OCI-LY1 (cell line): ENCODE measurements at regions not wholly inside any gene's neighbourhood (a gene's known extent, or its start where the extent isn't known, plus 50 kb on each side); places are given as distances from the start of the nearest gene placed in this dataset.

ENCODE experiments used
- H2AFZ ChIP-seq: fragments of 200-600 bp; sonication (generic), shearing (Covaris generic); 2 replicates; pipeline ENCODE4 v1.6.0; 2014; ENCODE audit warnings: antibody characterized with exemption, mild to moderate bottlenecking, low read length
- H3F3A ChIP-seq: fragments of 200-600 bp; sonication (generic), shearing (Covaris generic); 2 replicates; pipeline ENCODE4 v1.6.0; 2014; ENCODE audit warnings: mild to moderate bottlenecking, antibody characterized with exemption, low read length, moderate library complexity; ENCODE audit not compliant: insufficient read depth
- H3K27ac ChIP-seq: fragments of 200-600 bp; sonication (generic); 2 replicates; pipeline ENCODE4 v1.5.1; 2014; ENCODE audit warnings: low read length, mixed run types, mild to moderate bottlenecking, low read depth; ENCODE audit not compliant: poor library complexity, severe bottlenecking
- H3K27me3 ChIP-seq: fragments of 200-600 bp; sonication (generic); 2 replicates; pipeline ENCODE4 v1.6.0; 2014; ENCODE audit warnings: antibody characterized with exemption, mild to moderate bottlenecking, low read length, moderate library complexity; ENCODE audit not compliant: insufficient read depth
- H3K36me3 ChIP-seq: fragments of 200-600 bp; sonication (generic); 2 replicates; pipeline ENCODE4 v1.6.1; 2014; ENCODE audit warnings: mild to moderate bottlenecking, antibody characterized with exemption, low read length, moderate library complexity, mixed read lengths; ENCODE audit not compliant: insufficient read depth
- H3K4me1 ChIP-seq: fragments of 200-600 bp; sonication (generic); 2 replicates; pipeline ENCODE4 v1.5.1; 2014; ENCODE audit warnings: mild to moderate bottlenecking, low read length, moderate library complexity; ENCODE audit not compliant: insufficient read depth, severe bottlenecking
- H3K4me2 ChIP-seq: fragments of 200-600 bp; sonication (generic), shearing (Covaris generic); 2 replicates; pipeline ENCODE4 v1.6.1; 2014; ENCODE audit warnings: low read length
- H3K4me3 ChIP-seq: fragments of 200-600 bp; sonication (generic); 2 replicates; pipeline ENCODE4 v1.5.1; 2014; ENCODE audit warnings: low read length, low read depth, mild to moderate bottlenecking, mixed read lengths; ENCODE audit not compliant: poor library complexity, severe bottlenecking
- H3K79me2 ChIP-seq: fragments of 200-600 bp; shearing (Covaris generic); 2 replicates; pipeline ENCODE4 v1.6.1; 2016; ENCODE audit warnings: mixed run types, low read length, mixed read lengths; ENCODE audit not compliant: insufficient read depth
- H3K9ac ChIP-seq: fragments of 200-600 bp; sonication (generic), shearing (Covaris generic); 2 replicates; pipeline ENCODE4 v1.6.1; 2014; ENCODE audit warnings: mild to moderate bottlenecking, low read length, mixed read lengths
- H3K9me2 ChIP-seq: fragments of 200-600 bp; sonication (generic), shearing (Covaris generic); 2 replicates; pipeline ENCODE4 v1.6.1; 2014; ENCODE audit warnings: low read depth, mild to moderate bottlenecking, low read length, mixed read lengths
- H3K9me3 ChIP-seq: fragments of 200-600 bp; shearing (Covaris generic); 2 replicates; pipeline ENCODE4 v1.6.1; 2014; ENCODE audit warnings: low read length, mixed read lengths
- H4K20me1 ChIP-seq: fragments of 200-600 bp; sonication (generic), shearing (Covaris generic); 2 replicates; pipeline ENCODE4 v1.6.0; 2016; ENCODE audit warnings: mild to moderate bottlenecking, low read length; ENCODE audit not compliant: insufficient read depth
- EZH2 ChIP-seq: fragments of 200-600 bp; sonication (generic), shearing (Covaris generic); IDR thresholded peaks from 2 replicates; pipeline ENCODE4 v1.8.0; 2017; ENCODE audit warnings: borderline replicate concordance, mixed run types, mild to moderate bottlenecking, antibody characterized with exemption, low read length, moderate library complexity, mixed read lengths
- TF ChIP-seq, protein P1 (sequence below): fragments of 200-600 bp; sonication (generic), shearing (Covaris generic); IDR thresholded peaks from 2 replicates; pipeline ENCODE4 v1.5.1; 2017; ENCODE audit warnings: mild to moderate bottlenecking, antibody characterized with exemption, low read length, moderate library complexity, mixed read lengths

DNA sequence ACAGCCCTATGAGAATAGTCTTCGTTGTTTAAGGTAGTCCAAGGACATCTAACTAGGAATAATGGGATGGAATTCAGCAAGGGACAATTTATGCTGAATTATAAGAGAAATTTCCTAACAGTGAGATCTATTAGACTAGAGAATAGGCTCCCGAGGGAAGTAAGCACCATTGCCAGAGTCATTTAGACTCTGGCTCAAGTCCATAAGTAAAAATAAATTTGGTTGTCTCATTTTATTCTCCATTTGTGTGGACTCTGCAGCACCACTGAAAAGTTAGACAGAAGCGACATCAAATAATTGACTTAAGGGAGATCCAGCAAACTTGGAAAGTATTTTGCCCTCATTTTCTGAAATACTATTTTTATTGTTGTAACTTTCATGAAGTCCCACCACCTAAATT lies 129.3 kb upstream of the SMIM21 start:
- H4K20me1 ChIP-seq, result no peaks in the 10 kb centered on the region
- no peak overlapping the region for H3K4me3 ChIP-seq

DNA sequence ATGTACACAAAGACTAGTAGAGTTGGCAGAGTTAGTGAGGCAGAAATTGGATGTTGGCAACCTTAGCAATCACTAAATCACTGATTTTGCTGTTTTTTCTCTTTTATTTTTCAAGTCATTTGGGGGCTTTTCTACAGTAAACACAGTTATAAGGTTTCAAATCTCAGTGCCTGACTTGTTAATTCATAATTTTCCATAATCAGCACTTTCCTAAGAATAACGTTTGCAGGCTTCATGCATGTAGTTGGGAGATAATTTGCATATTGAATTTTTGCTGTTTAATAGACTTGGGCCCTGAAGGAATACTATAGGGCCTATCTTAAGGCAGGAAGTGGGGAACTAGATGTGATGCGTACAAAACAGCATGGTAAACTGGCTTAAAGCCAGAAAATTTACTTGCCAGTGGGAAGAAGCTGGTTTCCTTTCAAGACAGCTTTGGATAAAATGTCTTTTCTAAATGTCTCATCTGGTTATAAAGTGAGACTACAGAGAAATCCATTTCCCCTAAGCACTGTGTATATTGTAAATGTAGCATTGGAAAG lies 127.2 kb upstream of the SMIM21 start:
- Histone ChIP-seq H3K9ac (no peak overlapping the region), H3K9me3 (no peaks in the 10 kb centered on the region), H4K20me1 (no peaks in the 10 kb centered on the region), H3K27me3 (no peaks in the 10 kb centered on the region), H3K27ac (no peak overlapping the region), H3K79me2 (no peaks in the 10 kb centered on the region), H3K4me3 (no peak overlapping the region), H3K36me3 (no peaks in the 10 kb centered on the region), H3K4me1 (no peaks in the 10 kb centered on the region), H2AFZ (no peak overlapping the region), H3F3A (no peaks in the 10 kb centered on the region), H3K9me2 (no peaks in the 10 kb centered on the region), H3K4me2 (no peak overlapping the region)
- TF ChIP-seq, protein P1, sequence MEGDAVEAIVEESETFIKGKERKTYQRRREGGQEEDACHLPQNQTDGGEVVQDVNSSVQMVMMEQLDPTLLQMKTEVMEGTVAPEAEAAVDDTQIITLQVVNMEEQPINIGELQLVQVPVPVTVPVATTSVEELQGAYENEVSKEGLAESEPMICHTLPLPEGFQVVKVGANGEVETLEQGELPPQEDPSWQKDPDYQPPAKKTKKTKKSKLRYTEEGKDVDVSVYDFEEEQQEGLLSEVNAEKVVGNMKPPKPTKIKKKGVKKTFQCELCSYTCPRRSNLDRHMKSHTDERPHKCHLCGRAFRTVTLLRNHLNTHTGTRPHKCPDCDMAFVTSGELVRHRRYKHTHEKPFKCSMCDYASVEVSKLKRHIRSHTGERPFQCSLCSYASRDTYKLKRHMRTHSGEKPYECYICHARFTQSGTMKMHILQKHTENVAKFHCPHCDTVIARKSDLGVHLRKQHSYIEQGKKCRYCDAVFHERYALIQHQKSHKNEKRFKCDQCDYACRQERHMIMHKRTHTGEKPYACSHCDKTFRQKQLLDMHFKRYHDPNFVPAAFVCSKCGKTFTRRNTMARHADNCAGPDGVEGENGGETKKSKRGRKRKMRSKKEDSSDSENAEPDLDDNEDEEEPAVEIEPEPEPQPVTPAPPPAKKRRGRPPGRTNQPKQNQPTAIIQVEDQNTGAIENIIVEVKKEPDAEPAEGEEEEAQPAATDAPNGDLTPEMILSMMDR, result no peak
- no peak for TF ChIP-seq EZH2

More for the DNA sequence above, 129.3 kb upstream of the SMIM21 start:
- TF ChIP-seq, protein P1, result no peak
- no peak for TF ChIP-seq EZH2
- H3K9me3 ChIP-seq, result no peaks in the 10 kb centered on the region
- no peaks in the 10 kb centered on the region for H3K36me3 ChIP-seq
- no peak overlapping the region for H2AFZ ChIP-seq
- H3K27me3 ChIP-seq, result no peaks in the 10 kb centered on the region
- no peaks in the 10 kb centered on the region for H3K9me2 ChIP-seq
- no peaks in the 10 kb centered on the region for H3F3A ChIP-seq
- no peak overlapping the region for H3K9ac ChIP-seq
- H3K4me2 ChIP-seq, result no peak overlapping the region
- no peaks in the 10 kb centered on the region for H3K79me2 ChIP-seq
- no peaks in the 10 kb centered on the region for H3K4me1 ChIP-seq
- H3K27ac ChIP-seq, result no peak overlapping the region

DNA sequence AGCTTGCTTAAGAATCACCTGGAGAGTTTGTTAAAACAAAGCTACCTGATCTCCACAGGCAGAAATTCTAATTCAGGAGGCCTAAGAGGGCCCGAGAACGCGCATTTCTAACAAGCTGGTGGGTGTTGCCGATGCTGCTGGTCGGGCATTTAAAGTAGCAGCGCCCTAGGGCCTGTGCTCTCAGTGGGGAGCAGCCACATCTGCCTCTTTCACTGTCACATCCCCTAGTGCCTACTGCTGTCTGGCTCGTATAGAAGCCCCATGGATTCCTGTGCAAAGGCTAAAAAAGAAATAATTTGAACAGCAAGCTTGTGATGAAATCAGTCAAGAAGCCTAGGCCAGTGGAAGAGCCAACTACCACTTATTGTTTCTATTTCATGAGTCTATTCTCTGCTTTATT lies 126.7 kb upstream of the SMIM21 start:
- Histone ChIP-seq H3K4me2 (no peak overlapping the region), H3F3A (no peaks in the 10 kb centered on the region), H3K4me3 (no peak overlapping the region), H3K9ac (no peak overlapping the region), H3K36me3 (no peaks in the 10 kb centered on the region), H3K27ac (no peak overlapping the region), H4K20me1 (no peaks in the 10 kb centered on the region), H3K27me3 (no peaks in the 10 kb centered on the region), H2AFZ (no peak overlapping the region), H3K4me1 (no peaks in the 10 kb centered on the region), H3K9me3 (no peaks in the 10 kb centered on the region), H3K9me2 (no peaks in the 10 kb centered on the region), H3K79me2 (no peaks in the 10 kb centered on the region)
- no peak for TF ChIP-seq EZH2
- TF ChIP-seq, protein P1, result no peak
